ENCODE measurements at regions not wholly inside any gene's neighbourhood (a gene's known extent, or its start where the extent isn't known, plus 50 kb on each side); places are given as distances from the start of the nearest gene placed in this dataset.
"Not testable (repeated sequence)": the region's sequence is repeated elsewhere in the genome, so short reads cannot be mapped to it uniquely, and the experiment has no call there.

- DNase-seq (ENCODE audit: extremely low spot score in 2 of 2): no peak
- Histone ChIP-seq H3K36me3 (no peaks in the 10 kb centered on the region), H3K4me1 (no peaks in the 10 kb centered on the region)
These were observed 81.0 kb upstream of the NR5A2 start for GRCh38 chr1:199946305-199947155.

GRCh38 chr1:199948587-199949280, 78.8 kb upstream of the NR5A2 start:
- intact Hi-C loops (cut with DNase I): loop anchor here (10.0 kb wide), 1 partner anchor 156 kb away; no protein-coding TSS in a partner anchor
- H3K27me3 ChIP-seq: no peaks in the 10 kb centered on the region
- H3K4me3 ChIP-seq: no peak overlapping the region
- no peak overlapping the region for H3K27ac ChIP-seq
- H3K9me3 ChIP-seq: no peaks in the 10 kb centered on the region
- H3K4me1 ChIP-seq: no peaks in the 10 kb centered on the region
- TF ChIP-seq POLR2A (IDR thresholded peaks at IDR 0.05): no peak
- no peak for TF ChIP-seq POLR2AphosphoS5 (IDR thresholded peaks at IDR 0.05; ENCODE audit: insufficient read depth in 1 of 2, low read depth in 1 of 2)
- DNase-seq (ENCODE audit: extremely low spot score in 2 of 2): no peak
- no peaks in the 10 kb centered on the region for H3K36me3 ChIP-seq

More at GRCh38 chr1:199946305-199947155, 81.0 kb upstream of the NR5A2 start:
- H3K27me3 ChIP-seq: no peaks in the 10 kb centered on the region
- no peaks in the 10 kb centered on the region for H3K9me3 ChIP-seq
- intact Hi-C loops (cut with DNase I): loop anchor here (10.0 kb wide), 1 partner anchor 158 kb away; no protein-coding TSS in a partner anchor
- H3K27ac ChIP-seq: no peak overlapping the region
- no peak overlapping the region for H3K4me3 ChIP-seq
- TF ChIP-seq POLR2AphosphoS5 (IDR thresholded peaks at IDR 0.05; ENCODE audit: insufficient read depth in 1 of 2, low read depth in 1 of 2): no peak
- TF ChIP-seq POLR2A (IDR thresholded peaks at IDR 0.05): no peak
- TF ChIP-seq CTCF (IDR thresholded peaks at IDR 0.05): no peak

GRCh38 chr1:199951005-199951404, 76.5 kb upstream of the NR5A2 start:
- H3K27ac ChIP-seq; H3K27me3 ChIP-seq; H3K4me1 ChIP-seq; H3K9me3 ChIP-seq; H3K4me3 ChIP-seq; H3K36me3 ChIP-seq; DNase-seq (ENCODE audit: extremely low spot score in 2 of 2); intact Hi-C loops (cut with DNase I): not testable (repeated sequence)

- no peaks in the 10 kb centered on the region for H3K36me3 ChIP-seq
- no peaks in the 10 kb centered on the region for H3K27me3 ChIP-seq
- TF ChIP-seq POLR2AphosphoS5 (IDR thresholded peaks at IDR 0.05; ENCODE audit: insufficient read depth in 1 of 2, low read depth in 1 of 2): no peak
- TF ChIP-seq CTCF (IDR thresholded peaks at IDR 0.05): no peak
- no peak for TF ChIP-seq POLR2A (IDR thresholded peaks at IDR 0.05)
- H3K9me3 ChIP-seq: no peaks in the 10 kb centered on the region
- intact Hi-C loops (cut with DNase I): no loop called here
- DNase-seq (ENCODE audit: extremely low spot score in 2 of 2): no peak
- H3K27ac ChIP-seq: no peak overlapping the region
- H3K4me1 ChIP-seq: no peaks in the 10 kb centered on the region
- no peak overlapping the region for H3K4me3 ChIP-seq
These were observed 73.9 kb upstream of the NR5A2 start for GRCh38 chr1:199953651-199954050.

- no peak for DNase-seq (ENCODE audit: extremely low spot score in 2 of 2)
- no peak overlapping the region for H3K27ac ChIP-seq
- TF ChIP-seq POLR2AphosphoS5 (IDR thresholded peaks at IDR 0.05; ENCODE audit: insufficient read depth in 1 of 2, low read depth in 1 of 2) (no peak), CTCF (IDR thresholded peaks at IDR 0.05) (no peak), POLR2A (IDR thresholded peaks at IDR 0.05) (no peak)
- H3K4me3 ChIP-seq: no peak overlapping the region
- intact Hi-C loops (cut with DNase I): no loop called here
- H3K9me3 ChIP-seq: no peaks in the 10 kb centered on the region
- no peaks in the 10 kb centered on the region for H3K36me3 ChIP-seq
- no peaks in the 10 kb centered on the region for H3K4me1 ChIP-seq
- no peaks in the 10 kb centered on the region for H3K27me3 ChIP-seq
These were observed 72.8 kb upstream of the NR5A2 start for GRCh38 chr1:199954699-199955098.

- Histone ChIP-seq H3K27me3 (no peaks in the 10 kb centered on the region), H3K9me3 (no peaks in the 10 kb centered on the region), H3K4me3 (no peak overlapping the region), H3K4me1 (no peaks in the 10 kb centered on the region), H3K36me3 (no peaks in the 10 kb centered on the region), H3K27ac (no peak overlapping the region)
- intact Hi-C loops (cut with DNase I): no loop called here
- TF ChIP-seq CTCF (IDR thresholded peaks at IDR 0.05) (no peak), POLR2AphosphoS5 (IDR thresholded peaks at IDR 0.05; ENCODE audit: insufficient read depth in 1 of 2, low read depth in 1 of 2) (no peak), POLR2A (IDR thresholded peaks at IDR 0.05) (no peak)
- DNase-seq (ENCODE audit: extremely low spot score in 2 of 2): no peak
These were observed 72.3 kb upstream of the NR5A2 start for GRCh38 chr1:199955235-199955634.

Measured in vagina (tissue), 2 donors.